ENCODE measurements at regions not wholly inside any gene's neighbourhood (a gene's known extent, or its start where the extent isn't known, plus 50 kb on each side); places are given as distances from the start of the nearest gene placed in this dataset.

DNA sequence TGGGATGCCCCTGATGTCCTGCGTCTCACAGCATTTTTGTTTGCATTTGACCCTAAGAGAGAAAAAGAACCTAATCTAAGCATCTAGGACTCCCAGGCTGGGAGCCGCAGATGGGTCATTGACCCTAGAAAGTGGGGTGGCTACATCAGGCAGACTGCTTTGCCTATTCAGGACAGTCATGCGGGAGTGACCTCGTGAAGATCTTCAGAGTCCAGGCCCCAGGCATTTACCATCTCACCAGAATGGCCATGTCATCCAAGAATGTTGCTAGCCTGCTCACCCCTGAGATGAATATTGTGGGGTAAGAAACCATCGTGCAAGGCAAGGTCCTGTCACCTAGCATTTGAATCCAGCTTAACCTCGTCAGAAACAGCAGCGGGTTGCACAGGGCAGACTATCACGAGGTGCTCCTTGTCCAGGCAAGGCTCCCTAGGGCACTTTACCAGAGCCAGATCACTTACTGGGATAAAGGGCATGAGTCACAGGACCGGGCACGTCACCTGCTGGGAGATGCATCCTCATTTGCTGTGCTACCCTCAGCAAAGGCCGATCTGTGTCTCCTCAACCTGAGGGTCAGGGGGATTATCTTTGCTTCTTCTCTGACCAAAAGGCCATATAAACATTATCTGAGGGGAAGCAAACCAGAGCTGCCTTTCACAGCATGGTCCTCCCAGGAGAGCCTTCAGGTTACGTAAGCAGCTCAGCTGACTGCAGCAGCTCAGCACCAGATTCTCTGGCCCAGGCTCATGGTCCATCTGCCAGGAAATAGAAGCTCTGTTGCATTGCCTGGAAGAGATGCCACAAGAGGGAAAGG lies 162.3 kb downstream of the ACKR3 start:
- DNase-seq (ENCODE audit: low spot score) (no peak), ATAC-seq (peak in 1 of 2 donors; percentile 52)
- no peaks in the 10 kb centered on the region for H3K9me3 Mint-ChIP-seq
- no peaks in the 10 kb centered on the region for H3K4me1 Mint-ChIP-seq (ENCODE audit: low read depth in 2 of 2)
- no peak overlapping the region for H3K4me3 Mint-ChIP-seq
- H3K36me3 Mint-ChIP-seq = no peaks in the 10 kb centered on the region
- peaks cover 7% of the 10 kb centered on the region in 2 donors for H3K27me3 Mint-ChIP-seq
- no peak overlapping the region for H3K27ac Mint-ChIP-seq

DNA sequence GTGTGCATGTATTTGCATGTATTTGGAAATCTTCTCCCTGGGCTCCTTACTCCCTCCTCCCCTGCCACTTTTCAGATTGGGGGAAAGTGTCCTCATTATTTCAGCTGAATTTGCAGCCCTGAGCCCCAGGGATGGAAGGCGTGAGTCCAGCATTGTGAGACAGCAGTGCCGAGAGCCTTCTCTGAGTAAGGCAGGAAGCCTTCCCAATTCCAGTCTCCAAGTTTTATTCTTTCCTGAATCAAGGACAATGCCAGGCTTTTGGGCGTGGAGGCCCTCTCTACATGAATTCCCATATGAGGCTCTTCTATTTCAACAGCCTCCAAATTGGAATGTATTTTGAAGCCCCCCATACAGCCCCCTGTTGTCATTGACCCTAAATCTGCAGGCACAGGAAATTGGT lies 163.5 kb downstream of the ACKR3 start:
- no peaks in the 10 kb centered on the region for H3K36me3 Mint-ChIP-seq
- ATAC-seq (no peak), DNase-seq (ENCODE audit: low spot score) (no peak)
- H3K27ac Mint-ChIP-seq = no peak overlapping the region
- no peaks in the 10 kb centered on the region for H3K9me3 Mint-ChIP-seq
- H3K4me3 Mint-ChIP-seq = no peak overlapping the region
- peaks cover 7 to 9% of the 10 kb centered on the region in 2 donors for H3K27me3 Mint-ChIP-seq
- no peaks in the 10 kb centered on the region for H3K4me1 Mint-ChIP-seq (ENCODE audit: low read depth in 2 of 2)

DNA sequence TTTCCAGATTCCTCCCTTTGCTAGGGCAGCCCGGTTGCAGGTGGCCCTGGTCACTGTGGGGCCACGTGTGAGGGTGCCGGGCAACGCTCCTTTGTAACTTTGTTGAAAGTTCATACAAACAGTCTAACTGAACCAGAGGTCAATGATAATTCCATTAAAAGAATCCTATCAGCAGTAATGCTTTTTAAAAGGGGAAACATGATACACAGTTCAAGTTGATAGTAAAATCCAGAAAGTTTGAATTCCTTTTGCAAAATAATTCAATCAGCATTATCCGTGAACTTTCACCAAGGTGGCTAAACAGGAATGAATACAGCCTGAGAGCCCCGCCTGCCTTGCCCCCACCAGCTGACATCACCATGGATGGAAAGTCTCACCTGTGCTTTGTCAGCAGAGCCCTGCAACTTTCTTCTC lies 166.2 kb downstream of the ACKR3 start:
- DNase-seq (ENCODE audit: low spot score) = no peak
- no peak overlapping the region for H3K4me3 Mint-ChIP-seq
- no peak for ATAC-seq
- no peak overlapping the region for H3K27ac Mint-ChIP-seq
- H3K9me3 Mint-ChIP-seq = no peaks in the 10 kb centered on the region
- no peaks in the 10 kb centered on the region for H3K4me1 Mint-ChIP-seq (ENCODE audit: low read depth in 2 of 2)
- H3K27me3 Mint-ChIP-seq = peaks cover 13 to 20% of the 10 kb centered on the region in 2 donors
- H3K36me3 Mint-ChIP-seq = no peaks in the 10 kb centered on the region

DNA sequence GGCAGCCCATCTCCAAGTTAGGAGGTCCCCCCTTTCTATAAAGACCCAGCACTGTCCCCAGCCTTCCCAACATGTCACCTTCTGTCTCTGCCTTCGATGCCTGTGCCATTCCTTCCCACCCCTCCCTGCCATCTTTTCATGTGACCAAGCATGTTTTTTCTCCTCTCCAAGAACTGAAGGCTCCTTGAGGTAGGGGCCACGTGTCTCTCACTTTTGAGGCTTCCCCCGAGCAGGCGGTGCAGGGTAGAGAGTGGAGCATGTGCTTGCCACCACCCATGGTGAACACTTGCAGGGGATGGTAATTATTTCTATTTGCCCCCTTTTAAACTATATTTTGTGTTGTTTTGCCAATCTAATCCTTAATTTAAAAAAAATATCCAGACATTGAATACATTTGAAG lies 168.4 kb downstream of the ACKR3 start:
- Mint-ChIP-seq H3K27me3 (peaks cover 13 to 28% of the 10 kb centered on the region in 2 donors), H3K27ac (no peak overlapping the region), H3K4me3 (no peak overlapping the region), H3K36me3 (no peaks in the 10 kb centered on the region), H3K9me3 (no peaks in the 10 kb centered on the region), H3K4me1 (ENCODE audit: low read depth in 2 of 2) (no peaks in the 10 kb centered on the region)
- DNase-seq (ENCODE audit: low spot score) = no peak
- ATAC-seq = peak in 1 of 2 donors; percentile 22

GRCh38 chr2:236738896-236739295 lies 169.3 kb downstream of the ACKR3 start:
- H3K4me1 Mint-ChIP-seq (ENCODE audit: low read depth in 2 of 2) = no peaks in the 10 kb centered on the region
- peaks cover 15 to 28% of the 10 kb centered on the region in 2 donors for H3K27me3 Mint-ChIP-seq
- no peaks in the 10 kb centered on the region for H3K36me3 Mint-ChIP-seq
- H3K27ac Mint-ChIP-seq = no peak overlapping the region
- H3K4me3 Mint-ChIP-seq = no peak overlapping the region
- ATAC-seq (no peak), DNase-seq (ENCODE audit: low spot score) (no peak)
- H3K9me3 Mint-ChIP-seq = no peaks in the 10 kb centered on the region

GRCh38 chr2:236739663-236740062 lies 170.0 kb downstream of the ACKR3 start:
- Mint-ChIP-seq H3K27ac (no peak overlapping the region), H3K4me1 (ENCODE audit: low read depth in 2 of 2) (no peaks in the 10 kb centered on the region), H3K27me3 (peaks cover 21 to 30% of the 10 kb centered on the region in 2 donors), H3K4me3 (no peak overlapping the region), H3K36me3 (no peaks in the 10 kb centered on the region), H3K9me3 (no peaks in the 10 kb centered on the region)
- no peak for ATAC-seq
- no peak for DNase-seq (ENCODE audit: low spot score)

- DNase-seq (ENCODE audit: low spot score) (no peak), ATAC-seq (no peak)
- Mint-ChIP-seq H3K9me3 (no peaks in the 10 kb centered on the region), H3K36me3 (no peaks in the 10 kb centered on the region), H3K27me3 (peaks cover 25 to 30% of the 10 kb centered on the region in 2 donors), H3K27ac (no peak overlapping the region), H3K4me3 (no peak overlapping the region), H3K4me1 (ENCODE audit: low read depth in 2 of 2) (no peaks in the 10 kb centered on the region)
Measured at GRCh38 chr2:236740506-236740905, 170.9 kb downstream of the ACKR3 start.

DNA sequence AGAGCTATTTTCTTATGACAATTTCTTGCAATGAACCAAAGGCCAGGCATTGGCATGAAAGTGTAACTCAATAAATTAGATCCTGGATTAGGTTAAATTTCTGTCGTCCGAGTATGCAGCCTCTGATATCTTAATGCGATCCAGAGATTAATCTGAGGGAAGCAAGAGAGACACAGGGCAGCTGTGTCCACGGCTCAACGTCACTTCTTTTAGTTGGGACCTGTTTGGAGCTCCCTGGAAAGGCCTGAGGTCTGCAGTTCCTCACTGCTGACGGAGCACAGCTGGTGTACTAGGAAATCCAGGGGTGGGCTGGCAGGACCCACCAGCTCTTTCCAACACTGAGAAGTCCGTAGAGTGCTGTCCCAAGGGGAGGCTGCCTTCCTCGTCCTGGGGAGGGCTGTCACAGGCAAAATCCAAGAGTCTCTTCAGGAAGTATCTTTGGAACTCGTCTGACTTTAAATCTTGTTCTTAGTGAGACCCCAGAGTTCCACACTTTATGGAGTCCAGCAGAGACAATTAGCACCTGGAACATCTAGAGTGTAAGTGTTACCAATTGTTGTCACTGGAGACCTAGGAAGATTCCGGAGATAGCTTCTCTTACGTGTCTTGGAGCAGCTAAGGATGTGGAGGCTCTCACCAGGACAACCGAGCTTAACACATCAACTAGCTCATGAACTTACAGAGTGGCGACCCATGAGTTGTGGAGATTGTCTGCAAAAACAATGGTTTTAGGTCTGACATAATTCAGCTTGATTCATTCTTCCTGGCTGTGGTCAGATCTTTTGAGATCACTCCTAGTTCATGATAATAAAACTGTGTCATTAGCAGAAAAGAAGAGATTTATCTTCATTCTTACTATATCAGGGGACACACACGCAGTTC lies 173.7 kb downstream of the ACKR3 start:
- ATAC-seq = no peak
- peaks cover 27 to 38% of the 10 kb centered on the region in 2 donors for H3K27me3 Mint-ChIP-seq
- no peaks in the 10 kb centered on the region for H3K9me3 Mint-ChIP-seq
- no peak overlapping the region for H3K27ac Mint-ChIP-seq
- no peaks in the 10 kb centered on the region for H3K4me1 Mint-ChIP-seq (ENCODE audit: low read depth in 2 of 2)
- no peak overlapping the region for H3K4me3 Mint-ChIP-seq
- no peak for DNase-seq (ENCODE audit: low spot score)
- H3K36me3 Mint-ChIP-seq = no peaks in the 10 kb centered on the region

GRCh38 chr2:236743921-236744280 lies 174.3 kb downstream of the ACKR3 start:
- H3K4me3 Mint-ChIP-seq = no peak overlapping the region
- no peaks in the 10 kb centered on the region for H3K4me1 Mint-ChIP-seq (ENCODE audit: low read depth in 2 of 2)
- no peaks in the 10 kb centered on the region for H3K9me3 Mint-ChIP-seq
- peaks cover 21 to 31% of the 10 kb centered on the region in 2 donors for H3K27me3 Mint-ChIP-seq
- no peak overlapping the region for H3K27ac Mint-ChIP-seq
- DNase-seq (ENCODE audit: low spot score) (no peak), ATAC-seq (no peak)
- H3K36me3 Mint-ChIP-seq = no peaks in the 10 kb centered on the region

- no peak overlapping the region for H3K27ac Mint-ChIP-seq
- H3K9me3 Mint-ChIP-seq = no peaks in the 10 kb centered on the region
- DNase-seq (ENCODE audit: low spot score) = no peak
- H3K27me3 Mint-ChIP-seq = peaks cover 21 to 30% of the 10 kb centered on the region in 2 donors
- no peaks in the 10 kb centered on the region for H3K4me1 Mint-ChIP-seq (ENCODE audit: low read depth in 2 of 2)
- ATAC-seq = no peak
- H3K36me3 Mint-ChIP-seq = no peaks in the 10 kb centered on the region
- H3K4me3 Mint-ChIP-seq = no peak overlapping the region
Measured at GRCh38 chr2:236744281-236744705, 174.7 kb downstream of the ACKR3 start.

GRCh38 chr2:236744716-236745115 lies 175.1 kb downstream of the ACKR3 start:
- H3K27me3 Mint-ChIP-seq = peaks cover 23 to 35% of the 10 kb centered on the region in 2 donors
- no peak for ATAC-seq
- no peak overlapping the region for H3K4me3 Mint-ChIP-seq
- no peaks in the 10 kb centered on the region for H3K4me1 Mint-ChIP-seq (ENCODE audit: low read depth in 2 of 2)
- H3K27ac Mint-ChIP-seq = no peak overlapping the region
- H3K9me3 Mint-ChIP-seq = no peaks in the 10 kb centered on the region
- H3K36me3 Mint-ChIP-seq = no peaks in the 10 kb centered on the region
- DNase-seq (ENCODE audit: low spot score) = no peak

- Mint-ChIP-seq H3K4me3 (no peak overlapping the region), H3K27ac (no peak overlapping the region), H3K9me3 (no peaks in the 10 kb centered on the region), H3K36me3 (no peaks in the 10 kb centered on the region), H3K27me3 (peaks cover 23 to 35% of the 10 kb centered on the region in 2 donors), H3K4me1 (ENCODE audit: low read depth in 2 of 2) (no peaks in the 10 kb centered on the region)
- ATAC-seq = no peak
- no peak for DNase-seq (ENCODE audit: low spot score)
Measured at GRCh38 chr2:236745420-236746210, 176.0 kb downstream of the ACKR3 start.

DNA sequence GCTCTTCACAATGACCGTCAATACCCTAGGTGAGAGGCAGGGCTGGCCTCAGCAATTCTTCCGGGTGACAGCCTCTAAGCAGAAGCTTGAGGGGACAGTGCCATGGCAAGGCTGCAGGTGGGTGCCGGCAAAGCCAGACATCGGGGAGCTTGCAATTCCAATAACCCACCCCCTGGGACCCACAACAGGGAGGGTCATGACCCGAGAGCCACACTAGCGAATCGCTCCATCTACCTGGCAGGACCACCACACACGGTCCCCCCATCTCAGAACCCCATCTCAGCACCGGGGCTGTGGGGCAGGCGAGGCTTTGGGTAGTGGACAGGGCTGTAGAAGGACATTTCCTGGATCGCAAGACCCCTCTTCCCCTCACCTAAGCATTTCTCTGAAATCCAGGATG lies 177.2 kb downstream of the ACKR3 start:
- Mint-ChIP-seq H3K4me1 (ENCODE audit: low read depth in 2 of 2) (no peaks in the 10 kb centered on the region), H3K36me3 (no peaks in the 10 kb centered on the region), H3K9me3 (no peaks in the 10 kb centered on the region), H3K4me3 (no peak overlapping the region), H3K27ac (no peak overlapping the region), H3K27me3 (peaks cover 23 to 35% of the 10 kb centered on the region in 2 donors)
- DNase-seq (ENCODE audit: low spot score) = no peak
- ATAC-seq = no peak

All from natural killer cell treated with Interleukin-12 subunit alpha and Interleukin-12 subunit beta and Interleukin-15 and Interleukin-18, amount 100 ng/mL, for 72 hours (primary cell).